Astrocyte (in vitro differentiated cells and primary cell): ENCODE measurements at regions not wholly inside any gene's neighbourhood (a gene's known extent, or its start where the extent isn't known, plus 50 kb on each side); places are given as distances from the start of the nearest gene placed in this dataset.

Experiments used
- DNase-seq: peaks from one replicate; pipeline ENCODE4 v3.0.0-alpha.2; 2010; ENCODE audit warnings: low read depth
- FAIRE-seq: peaks from 2 replicates; lab custom pipeline; 2011; peaks lifted over from hg19 to GRCh38; lab: Jason Lieb, UNC
- H2AFZ ChIP-seq: 2 replicates; pipeline ENCODE4 v1.6.0; 2012; ENCODE audit warnings: low read depth, low read length, inconsistent platforms
- H3K27ac ChIP-seq: 2 replicates; pipeline ENCODE4 v1.5.1; 2011; ENCODE audit warnings: low read depth, low read length, inconsistent platforms
- H3K27me3 ChIP-seq: 2 replicates; pipeline ENCODE4 v1.6.0; 2011; ENCODE audit warnings: low read length, inconsistent platforms; ENCODE audit not compliant: insufficient read depth
- H3K36me3 ChIP-seq: 2 replicates; pipeline ENCODE4 v1.5.1; 2011; ENCODE audit warnings: low read length, inconsistent platforms; ENCODE audit not compliant: insufficient read depth
- H3K4me1 ChIP-seq: 2 replicates; pipeline ENCODE4 v1.5.1; 2011; ENCODE audit warnings: low read length, inconsistent platforms; ENCODE audit not compliant: insufficient read depth
- H3K4me2 ChIP-seq: 2 replicates; pipeline ENCODE4 v1.6.0; 2012; ENCODE audit warnings: low read length, inconsistent platforms
- H3K4me3 ChIP-seq: 2 replicates; pipeline ENCODE4 v1.5.1; 2011; ENCODE audit warnings: low read depth, mild to moderate bottlenecking, low read length, inconsistent platforms; ENCODE audit not compliant: insufficient read depth
- H3K79me2 ChIP-seq: 2 replicates; pipeline ENCODE4 v1.6.0; 2012; ENCODE audit warnings: mild to moderate bottlenecking, low read length, inconsistent platforms; ENCODE audit not compliant: insufficient read depth
- H3K9ac ChIP-seq: 2 replicates; pipeline ENCODE4 v1.6.0; 2012; ENCODE audit warnings: mild to moderate bottlenecking, low read length, inconsistent platforms
- H3K9me3 ChIP-seq: 2 replicates; pipeline ENCODE4 v1.5.1; 2012; ENCODE audit warnings: low read depth, mild to moderate bottlenecking, low read length, inconsistent platforms; ENCODE audit not compliant: insufficient read depth
- H4K20me1 ChIP-seq: 2 replicates; pipeline ENCODE4 v1.6.0; 2012; ENCODE audit warnings: low read length, inconsistent platforms; ENCODE audit not compliant: insufficient read depth
- H3K27ac Mint-ChIP-seq: one replicate; pipeline ENCODE4 v1.8.0; 2021; ENCODE audit warnings: mild to moderate bottlenecking, mixed read lengths; ENCODE audit not compliant: unreplicated experiment
- H3K27me3 Mint-ChIP-seq: one replicate; pipeline ENCODE4 v1.8.0; 2021; ENCODE audit warnings: low read depth, mixed read lengths; ENCODE audit not compliant: unreplicated experiment
- H3K36me3 Mint-ChIP-seq: one replicate; pipeline ENCODE4 v1.8.0; 2021; ENCODE audit warnings: low read depth, mixed read lengths; ENCODE audit not compliant: unreplicated experiment
- H3K4me1 Mint-ChIP-seq: one replicate; pipeline ENCODE4 v1.8.0; 2021; ENCODE audit warnings: low read depth, mixed read lengths; ENCODE audit not compliant: unreplicated experiment
- H3K4me3 Mint-ChIP-seq: one replicate; pipeline ENCODE4 v1.8.0; 2021; ENCODE audit warnings: mild to moderate bottlenecking, moderate library complexity, mixed read lengths; ENCODE audit not compliant: unreplicated experiment
- H3K9me3 Mint-ChIP-seq: one replicate; pipeline ENCODE4 v1.8.0; 2021; ENCODE audit warnings: mild to moderate bottlenecking, mixed read lengths; ENCODE audit not compliant: unreplicated experiment
- CTCF ChIP-seq: IDR thresholded peaks from 2 replicates; pipeline ENCODE4 v1.5.1; 2011; ENCODE audit warnings: low read depth, mild to moderate bottlenecking, inconsistent platforms, low read length, moderate library complexity; ENCODE audit not compliant: insufficient read depth
- EZH2 ChIP-seq: IDR thresholded peaks from 2 replicates; pipeline ENCODE4 v1.6.1; 2012; ENCODE audit warnings: mild to moderate bottlenecking, low read length, inconsistent platforms; ENCODE audit not compliant: insufficient read depth

- no peak for FAIRE-seq
Measured at GRCh38 chr7:4338556-4338955, 343.5 kb upstream of the FOXK1 start.

GRCh38 chr7:4343272-4344247 lies 338.5 kb upstream of the FOXK1 start:
- Histone ChIP-seq H3K27ac (no peak overlapping the region), H3K4me1 (no peaks in the 10 kb centered on the region), H3K9me3 (peaks cover 4% of the 10 kb centered on the region), H3K9ac (no peak overlapping the region), H3K4me3 (no peak overlapping the region), H3K36me3 (no peaks in the 10 kb centered on the region), H3K4me2 (no peak overlapping the region), H4K20me1 (no peaks in the 10 kb centered on the region), H3K79me2 (no peaks in the 10 kb centered on the region), H2AFZ (no peak overlapping the region), H3K27me3 (no peaks in the 10 kb centered on the region)
- Mint-ChIP-seq H3K4me3 (no peak overlapping the region), H3K27ac (no peak overlapping the region), H3K27me3 (no peaks in the 10 kb centered on the region), H3K4me1 (no peaks in the 10 kb centered on the region), H3K9me3 (peaks cover 33% of the 10 kb centered on the region), H3K36me3 (no peaks in the 10 kb centered on the region)
- FAIRE-seq (no peak), DNase-seq (no peak)
- no peak for TF ChIP-seq EZH2
- TF ChIP-seq CTCF: no peak

More at GRCh38 chr7:4338556-4338955, 343.5 kb upstream of the FOXK1 start:
- Mint-ChIP-seq H3K9me3 (peaks cover 16% of the 10 kb centered on the region), H3K27me3 (no peaks in the 10 kb centered on the region), H3K36me3 (no peaks in the 10 kb centered on the region), H3K4me3 (no peak overlapping the region), H3K27ac (no peak overlapping the region), H3K4me1 (no peaks in the 10 kb centered on the region)
- Histone ChIP-seq H3K79me2 (no peaks in the 10 kb centered on the region), H3K36me3 (no peaks in the 10 kb centered on the region), H3K4me2 (no peak overlapping the region), H2AFZ (no peak overlapping the region), H4K20me1 (no peaks in the 10 kb centered on the region), H3K9ac (no peak overlapping the region), H3K4me3 (no peak overlapping the region), H3K27me3 (no peaks in the 10 kb centered on the region), H3K27ac (no peak overlapping the region), H3K4me1 (no peaks in the 10 kb centered on the region), H3K9me3 (peaks cover 4% of the 10 kb centered on the region)
- no peak for TF ChIP-seq CTCF
- no peak for TF ChIP-seq EZH2
- DNase-seq: no peak

- H3K36me3 Mint-ChIP-seq: no peaks in the 10 kb centered on the region
- no peaks in the 10 kb centered on the region for H3K27me3 Mint-ChIP-seq
- H3K4me2 ChIP-seq: no peak overlapping the region
- H3K36me3 ChIP-seq: no peaks in the 10 kb centered on the region
- no peaks in the 10 kb centered on the region for H3K79me2 ChIP-seq
- no peaks in the 10 kb centered on the region for H3K4me1 Mint-ChIP-seq
- no peak overlapping the region for H3K27ac Mint-ChIP-seq
- no peak for DNase-seq
- no peaks in the 10 kb centered on the region for H3K27me3 ChIP-seq
- H3K9me3 Mint-ChIP-seq: peaks cover 33% of the 10 kb centered on the region
- H2AFZ ChIP-seq: no peak overlapping the region
- H3K27ac ChIP-seq: no peak overlapping the region
- no peak overlapping the region for H3K4me3 Mint-ChIP-seq
- no peak overlapping the region for H3K9ac ChIP-seq
- no peaks in the 10 kb centered on the region for H4K20me1 ChIP-seq
- FAIRE-seq: no peak
- H3K9me3 ChIP-seq: peaks cover 4% of the 10 kb centered on the region
- no peaks in the 10 kb centered on the region for H3K4me1 ChIP-seq
- TF ChIP-seq EZH2 (no peak), CTCF (no peak)
- no peak overlapping the region for H3K4me3 ChIP-seq
Measured at GRCh38 chr7:4345004-4345403, 337.1 kb upstream of the FOXK1 start.
